ENCODE measurements at regions not wholly inside any gene's neighbourhood (a gene's known extent, or its start where the extent isn't known, plus 50 kb on each side); places are given as distances from the start of the nearest gene placed in this dataset.

DNA sequence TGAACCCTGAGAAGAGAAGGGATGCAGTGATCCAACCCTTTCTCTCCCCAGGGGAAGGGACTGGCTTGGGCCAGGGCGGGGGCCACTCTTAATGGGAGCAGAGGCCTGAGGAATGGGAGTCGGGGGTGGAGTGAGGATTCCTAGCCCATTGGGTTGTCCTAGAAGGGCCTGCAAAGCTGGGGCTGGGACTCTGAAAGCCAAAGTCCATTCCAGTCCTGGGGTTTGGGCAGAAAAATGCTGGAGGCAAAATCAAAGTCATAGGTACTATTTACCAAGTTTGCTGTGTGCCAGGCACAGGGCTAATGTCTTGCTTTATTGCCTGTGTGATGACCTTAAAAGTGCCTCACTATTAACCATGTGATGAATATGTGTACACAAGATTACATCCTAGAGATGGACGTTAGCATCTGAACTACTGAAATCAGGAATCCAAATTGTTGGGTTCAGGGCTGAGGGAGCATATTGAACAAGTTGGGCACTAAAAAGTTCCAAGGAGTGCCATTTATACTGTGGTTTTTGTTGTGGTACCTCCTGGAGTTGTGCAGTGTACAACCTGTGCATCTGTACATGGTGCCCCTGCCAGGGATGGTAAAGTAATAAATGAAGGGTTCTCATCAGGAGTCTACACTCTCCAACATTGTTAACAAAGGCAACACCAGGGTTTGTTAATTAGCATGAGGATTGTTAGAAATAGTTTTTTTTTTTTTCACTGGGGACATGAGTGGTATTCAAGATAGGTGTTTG, 84.4 kb upstream of the NKD1 start:
- TF ChIP-seq, protein P1, sequence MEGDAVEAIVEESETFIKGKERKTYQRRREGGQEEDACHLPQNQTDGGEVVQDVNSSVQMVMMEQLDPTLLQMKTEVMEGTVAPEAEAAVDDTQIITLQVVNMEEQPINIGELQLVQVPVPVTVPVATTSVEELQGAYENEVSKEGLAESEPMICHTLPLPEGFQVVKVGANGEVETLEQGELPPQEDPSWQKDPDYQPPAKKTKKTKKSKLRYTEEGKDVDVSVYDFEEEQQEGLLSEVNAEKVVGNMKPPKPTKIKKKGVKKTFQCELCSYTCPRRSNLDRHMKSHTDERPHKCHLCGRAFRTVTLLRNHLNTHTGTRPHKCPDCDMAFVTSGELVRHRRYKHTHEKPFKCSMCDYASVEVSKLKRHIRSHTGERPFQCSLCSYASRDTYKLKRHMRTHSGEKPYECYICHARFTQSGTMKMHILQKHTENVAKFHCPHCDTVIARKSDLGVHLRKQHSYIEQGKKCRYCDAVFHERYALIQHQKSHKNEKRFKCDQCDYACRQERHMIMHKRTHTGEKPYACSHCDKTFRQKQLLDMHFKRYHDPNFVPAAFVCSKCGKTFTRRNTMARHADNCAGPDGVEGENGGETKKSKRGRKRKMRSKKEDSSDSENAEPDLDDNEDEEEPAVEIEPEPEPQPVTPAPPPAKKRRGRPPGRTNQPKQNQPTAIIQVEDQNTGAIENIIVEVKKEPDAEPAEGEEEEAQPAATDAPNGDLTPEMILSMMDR (IDR thresholded peaks at IDR 0.05; ENCODE audit: extremely low read depth in 1 of 2, insufficient read depth in 1 of 2, low read depth in 1 of 2, low read length in 2 of 2), result no peak
- TF ChIP-seq POLR2AphosphoS5 (IDR thresholded peaks at IDR 0.05; ENCODE audit: insufficient read depth, low read depth, low read length) (no peak), POLR2A (IDR thresholded peaks at IDR 0.05; ENCODE audit: low read depth, low read length) (no peak), EZH2 (IDR thresholded peaks at IDR 0.05; ENCODE audit: borderline replicate concordance, low read depth, low read length, severe bottlenecking) (no peak), FOS (IDR thresholded peaks at IDR 0.05; ENCODE audit: borderline replicate concordance, insufficient read depth, low read length) (no peak), GATA2 (IDR thresholded peaks at IDR 0.05; ENCODE audit: insufficient read depth, insufficient read length, low read depth, low read length) (no peak), MYC (IDR thresholded peaks at IDR 0.05; ENCODE audit: low read depth, low read length) (no peak)
- TF ChIP-seq, protein P2, sequence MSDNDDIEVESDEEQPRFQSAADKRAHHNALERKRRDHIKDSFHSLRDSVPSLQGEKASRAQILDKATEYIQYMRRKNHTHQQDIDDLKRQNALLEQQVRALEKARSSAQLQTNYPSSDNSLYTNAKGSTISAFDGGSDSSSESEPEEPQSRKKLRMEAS (IDR thresholded peaks at IDR 0.05; ENCODE audit: insufficient read depth, insufficient read length), result no peak
